IPS-NIHi7 (cell line): ENCODE measurements at regions not wholly inside any gene's neighbourhood (a gene's known extent, or its start where the extent isn't known, plus 50 kb on each side); places are given as distances from the start of the nearest gene placed in this dataset.

Experiments used
- DNase-seq: peaks from one replicate; pipeline ENCODE4 v3.0.0; 2012; ENCODE audit warnings: mixed read lengths; ENCODE audit errors: extremely low spot score

DNA sequence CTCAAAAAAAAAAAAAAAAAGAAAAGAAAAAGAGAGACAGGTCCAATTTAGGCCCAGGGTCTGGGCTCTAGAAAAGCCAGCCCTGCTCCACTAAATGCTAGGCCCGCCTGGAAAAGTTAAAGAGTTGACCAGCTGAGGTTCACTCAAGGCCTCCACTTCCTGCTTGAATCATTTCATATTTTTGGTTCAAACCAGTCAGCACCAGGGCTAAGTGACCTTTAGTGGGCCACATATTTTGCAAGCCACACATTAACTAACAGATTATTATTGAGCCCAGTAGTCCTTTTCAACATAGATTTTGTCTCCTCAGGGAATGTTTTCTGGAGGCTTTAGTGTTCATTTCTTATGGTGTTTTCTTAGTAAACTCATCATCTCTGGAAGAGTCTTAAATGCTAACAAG is 156.6 kb downstream of the TLR4 start:
- DNase-seq = no peak

DNA sequence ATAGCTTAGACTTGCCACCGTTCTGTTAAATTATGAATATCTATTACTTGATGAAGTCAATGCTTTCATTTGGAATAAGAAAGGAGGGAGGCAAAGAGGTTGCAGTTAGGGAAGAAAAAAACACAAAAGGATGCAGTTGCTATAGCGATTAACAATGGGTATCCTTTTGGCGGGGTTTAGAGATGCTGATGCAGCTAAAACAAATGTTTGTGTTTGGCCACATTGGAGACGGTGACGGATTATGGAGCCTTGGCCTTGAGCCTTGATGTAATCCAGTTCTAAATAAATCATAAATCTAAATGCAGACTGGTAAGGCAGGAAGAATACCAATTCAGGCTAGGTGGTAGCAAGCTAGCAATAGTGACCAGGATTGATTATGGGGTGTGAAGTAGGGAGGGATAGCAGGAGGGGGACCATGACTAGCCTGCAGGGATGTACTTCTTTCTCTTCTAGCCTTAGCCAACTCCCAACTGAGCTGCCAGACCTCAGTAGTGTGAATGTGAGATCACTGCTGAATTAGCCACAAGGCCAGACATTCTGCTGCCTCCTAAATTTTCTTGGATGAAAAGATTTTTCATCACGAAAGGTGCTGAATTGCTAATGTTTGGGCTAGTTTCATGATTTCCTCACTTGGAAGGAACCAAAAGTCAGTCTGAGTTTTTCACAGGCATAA is 160.3 kb downstream of the TLR4 start:
- no peak for DNase-seq

DNA sequence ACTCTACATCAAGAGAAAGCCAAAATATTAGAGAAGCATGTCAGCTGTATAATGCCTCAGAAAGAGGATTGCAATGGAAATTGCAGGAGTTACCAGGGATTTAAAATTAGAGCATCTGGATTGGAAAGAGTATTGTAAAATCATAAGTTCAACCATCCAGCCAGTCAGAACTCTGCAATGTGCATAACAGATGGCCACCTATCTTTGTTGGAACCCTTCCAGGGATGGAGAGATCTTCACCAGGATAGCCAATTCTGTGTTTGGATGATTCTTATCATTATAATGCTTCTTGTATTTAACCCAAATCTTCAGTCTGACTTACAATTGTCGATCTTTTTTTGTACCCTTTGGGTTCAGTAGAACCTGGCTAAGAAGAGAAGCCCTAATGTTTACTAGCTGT is 164.4 kb downstream of the TLR4 start:
- DNase-seq = no peak

DNA sequence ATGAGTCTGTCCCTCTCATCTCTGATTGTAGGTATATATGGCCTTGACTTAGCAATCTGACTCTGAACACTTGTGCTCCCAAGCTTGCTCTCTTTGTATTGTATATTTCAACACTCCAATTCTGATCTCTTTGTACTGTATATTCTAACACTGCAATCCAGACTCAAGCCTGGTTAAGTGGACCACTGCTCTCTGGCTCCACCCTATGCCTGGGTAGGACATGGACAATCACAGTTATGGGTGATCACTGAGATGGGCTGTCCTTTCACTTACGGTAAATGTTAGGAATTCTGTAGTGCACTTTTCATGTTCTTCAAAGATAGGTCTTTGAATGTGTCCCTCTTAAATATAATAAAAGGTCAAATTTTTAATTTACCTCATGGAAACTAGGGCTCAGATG is 165.1 kb downstream of the TLR4 start:
- no peak for DNase-seq

DNA sequence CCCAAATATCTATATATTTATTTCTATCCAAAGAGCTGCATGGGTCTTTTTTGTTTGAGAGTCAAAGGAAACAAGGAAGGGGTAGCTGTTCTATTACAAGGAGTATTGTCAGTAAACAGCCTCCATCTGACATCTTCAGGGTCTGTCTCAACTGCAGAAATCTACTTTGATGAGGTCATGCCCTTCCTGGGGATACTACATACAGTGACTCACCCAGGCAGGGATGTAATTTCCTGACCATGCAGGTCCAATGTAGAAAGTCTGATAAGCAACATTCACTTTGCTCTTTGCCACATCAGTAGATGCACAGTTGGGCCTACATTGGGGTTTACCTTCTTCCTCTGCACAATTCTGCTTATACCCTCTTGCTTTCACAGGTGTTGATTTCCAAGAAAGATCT is 165.5 kb downstream of the TLR4 start:
- DNase-seq = no peak

DNA sequence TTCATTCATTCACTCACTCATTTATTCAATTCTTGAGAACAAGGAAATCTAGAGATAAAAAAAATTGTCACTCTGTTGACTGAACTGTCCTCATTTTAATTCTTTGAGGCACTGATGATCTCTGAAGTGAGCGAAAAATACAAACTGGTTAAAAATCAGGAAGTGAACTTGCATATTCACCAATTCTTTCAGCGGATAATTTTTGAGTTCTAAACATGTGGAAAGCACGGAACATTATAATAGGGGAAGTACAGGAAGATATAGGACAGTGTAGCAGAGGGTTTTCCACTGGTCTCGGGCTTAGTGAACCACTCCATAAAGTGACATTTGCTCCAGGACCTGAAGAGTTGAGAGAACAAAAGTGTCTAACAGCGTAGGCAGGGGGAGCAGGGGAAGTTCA is 169.5 kb downstream of the TLR4 start:
- no peak for DNase-seq

DNA sequence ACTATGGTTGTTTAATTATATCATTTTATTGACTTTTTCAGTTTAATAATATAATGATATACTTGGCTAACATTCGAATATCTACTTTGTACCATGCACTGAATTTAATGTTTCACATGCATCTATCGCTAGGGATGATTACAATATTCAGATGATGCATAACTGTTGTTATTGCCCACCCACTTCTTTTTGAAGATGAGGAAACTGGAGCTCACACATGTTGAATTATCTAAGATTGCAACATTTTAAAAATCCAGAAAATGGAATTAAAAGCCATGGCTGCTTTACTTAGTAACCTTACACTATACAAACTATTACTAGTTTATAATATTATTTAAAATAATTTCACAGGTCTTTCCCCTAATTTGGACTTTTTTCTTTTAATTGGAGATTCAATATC is 171.7 kb downstream of the TLR4 start:
- no peak for DNase-seq

DNA sequence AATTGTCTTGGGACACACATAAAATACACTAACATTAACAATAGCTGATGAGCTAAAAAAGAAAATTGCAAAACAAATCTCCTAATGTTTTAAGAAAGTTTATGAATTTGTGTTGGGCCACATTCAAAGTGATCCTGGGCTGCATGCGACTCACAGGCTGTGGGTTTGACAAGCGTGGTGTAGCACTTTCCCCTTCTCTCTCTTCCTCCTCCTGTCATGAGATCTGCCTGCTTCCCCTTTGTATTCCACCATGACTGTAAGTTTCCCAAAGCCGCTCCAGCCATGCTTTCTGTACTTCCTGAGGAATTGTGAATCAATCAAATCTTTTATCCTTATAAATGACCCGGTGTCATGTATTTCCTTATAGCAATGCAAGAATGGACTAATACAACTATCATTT is 178.0 kb downstream of the TLR4 start:
- no peak for DNase-seq

DNA sequence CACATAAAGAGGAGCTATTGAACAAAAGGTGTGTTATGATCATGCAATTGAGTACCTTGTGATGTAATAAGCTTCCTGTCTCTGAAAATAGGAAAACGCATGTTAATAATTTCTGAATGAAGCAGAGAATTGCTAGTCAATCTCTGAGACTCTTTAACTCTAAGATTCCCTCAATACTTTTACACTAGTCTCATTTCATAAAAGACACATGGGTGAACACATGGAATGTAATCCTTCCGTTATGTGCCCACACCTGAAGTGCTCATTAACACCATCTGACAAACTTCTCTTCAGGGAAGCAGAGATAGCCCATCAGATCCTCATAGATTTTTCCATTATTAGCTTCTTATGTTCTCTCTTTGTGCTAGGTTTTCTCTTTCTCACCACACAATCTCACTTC is 182.4 kb downstream of the TLR4 start:
- DNase-seq = no peak

DNA sequence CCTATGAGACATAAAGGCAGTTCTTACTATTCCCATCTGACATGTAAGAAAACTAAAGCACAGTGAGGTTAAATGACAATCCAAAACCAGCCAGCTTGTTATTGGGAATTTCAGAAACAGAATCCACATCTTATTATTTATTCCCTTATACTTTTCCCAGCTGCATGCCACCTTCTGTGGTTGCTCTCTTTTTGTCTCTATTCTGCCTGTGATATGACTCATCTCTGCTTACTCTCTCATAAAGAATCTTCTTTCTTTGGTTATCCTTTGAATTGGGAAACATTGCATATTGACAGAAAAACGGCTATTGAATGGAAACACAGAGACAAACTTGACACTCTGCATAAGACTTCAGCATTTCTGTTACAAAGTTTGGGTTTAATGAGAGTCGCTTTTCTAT is 183.2 kb downstream of the TLR4 start:
- DNase-seq = no peak

DNA sequence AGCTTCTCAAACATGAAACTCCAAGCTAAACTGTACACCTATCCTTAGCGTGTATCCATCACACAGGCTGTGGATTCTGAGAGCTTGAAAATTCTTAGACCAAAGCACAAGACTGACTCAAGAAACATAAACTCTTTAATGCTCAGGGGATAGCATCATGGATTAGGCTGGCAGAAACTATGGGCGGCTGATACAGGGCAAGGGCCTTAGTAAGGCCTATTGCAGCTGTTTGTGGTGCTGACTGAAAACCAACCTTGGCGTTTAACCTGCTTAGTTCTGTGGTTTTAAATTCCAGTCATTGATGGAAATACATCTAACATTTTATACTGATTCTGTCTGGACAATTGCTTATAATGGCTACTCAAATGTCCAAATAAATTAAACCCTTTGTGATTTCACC is 183.7 kb downstream of the TLR4 start:
- no peak for DNase-seq

DNA sequence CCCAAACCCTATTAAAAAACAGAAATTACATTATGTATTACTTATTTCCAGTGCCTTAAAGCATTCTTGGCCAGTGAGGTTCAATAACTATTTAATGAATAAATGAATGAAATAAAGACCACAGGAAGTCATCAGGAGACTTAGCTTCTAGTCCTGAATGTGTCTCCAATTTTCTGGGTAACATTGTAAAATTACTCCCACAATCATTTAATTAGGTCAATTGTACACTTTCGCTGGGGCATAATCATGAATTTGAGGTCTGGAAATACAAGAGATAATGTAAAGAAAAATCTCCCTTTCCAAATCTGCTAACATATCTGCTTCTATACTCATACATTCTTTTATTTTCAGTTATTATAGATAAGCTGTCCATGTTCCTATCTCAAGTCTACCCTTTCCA is 199.2 kb downstream of the TLR4 start:
- DNase-seq = no peak

DNA sequence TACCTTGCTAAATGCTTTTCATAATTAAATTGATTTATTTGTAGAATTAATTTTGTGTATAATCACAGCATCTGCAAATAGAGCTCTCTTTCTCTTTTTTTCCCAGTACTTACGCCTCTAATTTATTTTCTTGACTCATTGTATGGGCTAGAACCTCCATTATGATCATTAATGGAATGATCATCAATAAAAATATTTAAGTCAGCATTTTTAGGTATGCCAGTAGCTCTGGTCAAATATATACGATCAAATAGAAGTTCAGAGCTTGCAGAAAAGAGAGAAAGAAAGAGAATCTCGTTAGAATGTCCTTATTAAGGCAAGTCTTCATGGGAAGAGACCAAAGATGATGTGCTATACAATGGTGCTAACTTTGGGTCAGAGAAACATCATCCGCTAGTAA is 202.6 kb downstream of the TLR4 start:
- no peak for DNase-seq

DNA sequence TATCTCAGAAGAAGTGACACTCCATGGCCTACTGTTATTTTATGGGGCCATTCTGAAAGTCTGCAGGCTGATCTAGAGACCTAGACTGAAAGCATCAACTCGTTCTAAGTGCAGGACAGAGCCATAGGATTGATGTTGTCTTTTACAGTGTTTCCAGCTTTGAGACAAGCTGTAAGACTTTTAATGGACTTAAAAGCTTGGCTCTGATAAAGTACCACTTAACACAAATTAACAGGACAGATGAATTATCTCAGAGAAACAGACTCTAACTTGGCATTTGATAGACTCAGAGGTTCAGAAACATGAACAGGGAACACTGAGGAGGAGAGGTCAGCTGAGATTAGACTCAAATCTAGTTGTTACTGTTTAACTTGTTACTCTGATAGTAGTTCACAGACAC is 203.2 kb downstream of the TLR4 start:
- no peak for DNase-seq

DNA sequence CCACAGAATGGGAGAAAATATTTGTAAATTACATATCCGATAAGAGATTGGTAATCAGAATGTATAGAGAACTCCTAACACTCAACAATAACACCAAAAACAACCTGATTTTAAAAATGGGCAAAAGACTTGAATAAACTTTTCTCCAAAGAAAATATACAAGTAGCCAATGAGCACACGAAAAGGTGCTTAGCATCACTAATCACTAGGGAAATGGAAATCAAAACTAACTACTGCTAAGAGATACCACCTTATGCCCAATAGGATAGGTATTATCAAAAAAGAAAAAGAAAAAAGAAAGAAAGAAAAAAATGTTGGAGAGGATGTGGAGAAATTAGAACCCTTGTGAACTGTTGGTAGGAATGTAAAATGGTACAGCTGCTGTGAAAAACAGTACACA is 212.1 kb downstream of the TLR4 start:
- DNase-seq = no peak

DNA sequence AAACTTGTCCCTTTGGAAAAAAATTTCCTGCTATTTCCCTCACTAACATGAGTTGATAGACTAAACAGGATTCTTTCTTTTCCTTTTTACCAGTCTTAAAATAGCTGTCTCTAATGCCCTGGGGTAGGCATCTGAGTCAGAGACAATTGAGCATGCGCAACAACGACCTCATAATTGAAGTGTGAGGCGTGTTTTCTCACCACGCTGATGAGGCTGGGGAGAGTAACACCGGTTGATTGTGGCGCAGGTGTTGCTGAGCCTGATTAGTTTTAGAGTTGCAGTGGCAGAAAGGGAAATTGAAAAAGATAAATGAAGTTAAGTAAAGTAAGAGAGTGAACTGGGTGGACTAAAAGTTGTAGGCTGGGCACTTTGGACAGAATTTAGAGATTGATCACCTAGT is 213.7 kb downstream of the TLR4 start:
- DNase-seq = no peak

DNA sequence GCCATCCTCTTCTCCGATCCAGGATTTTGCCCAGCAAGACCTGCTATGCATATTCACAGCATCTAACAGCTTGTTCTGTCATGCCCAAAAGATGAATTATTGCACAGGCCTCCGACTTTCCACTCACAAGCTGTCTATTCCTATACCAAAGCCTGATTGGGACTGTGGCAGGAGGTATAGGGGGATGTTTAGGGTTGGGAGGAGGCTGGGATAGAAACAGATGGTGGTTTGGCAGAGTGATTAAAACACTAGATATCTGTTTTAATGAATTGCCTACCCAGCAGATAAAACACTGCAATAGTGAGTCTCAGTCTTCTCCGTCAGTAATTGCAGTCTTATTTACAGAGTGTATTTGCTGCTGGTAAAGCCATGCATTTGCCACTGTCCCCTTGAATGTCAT is 215.3 kb downstream of the TLR4 start:
- no peak for DNase-seq

DNA sequence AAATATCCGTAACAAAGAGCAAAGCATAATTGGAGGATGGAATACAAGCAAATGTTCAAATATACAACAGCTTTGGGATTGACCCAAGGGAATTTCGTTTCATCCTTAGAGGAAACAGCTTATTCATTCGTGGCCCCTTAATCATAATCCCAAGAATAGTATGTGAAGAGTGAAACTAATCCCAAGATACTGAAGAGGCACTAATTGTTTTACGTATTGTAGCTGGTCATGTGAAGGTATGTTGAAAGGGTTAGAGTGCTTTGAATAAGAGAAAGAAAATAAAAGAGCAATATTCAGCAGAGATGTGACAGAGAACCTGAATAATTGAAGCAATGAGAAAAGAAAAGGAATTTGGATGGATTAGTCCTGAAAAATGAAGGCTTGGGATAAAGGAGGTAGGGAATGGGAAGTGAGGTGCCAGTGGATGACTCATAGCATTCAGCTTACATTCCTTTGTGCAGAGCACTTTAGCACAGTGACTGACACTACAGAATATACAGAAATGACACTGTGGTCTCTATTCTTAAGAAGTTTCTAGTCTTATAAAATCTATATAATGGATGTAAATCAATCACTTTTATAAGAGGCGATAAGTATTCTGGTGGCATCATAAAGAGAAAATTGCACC is 221.9 kb downstream of the TLR4 start:
- no peak for DNase-seq

DNA sequence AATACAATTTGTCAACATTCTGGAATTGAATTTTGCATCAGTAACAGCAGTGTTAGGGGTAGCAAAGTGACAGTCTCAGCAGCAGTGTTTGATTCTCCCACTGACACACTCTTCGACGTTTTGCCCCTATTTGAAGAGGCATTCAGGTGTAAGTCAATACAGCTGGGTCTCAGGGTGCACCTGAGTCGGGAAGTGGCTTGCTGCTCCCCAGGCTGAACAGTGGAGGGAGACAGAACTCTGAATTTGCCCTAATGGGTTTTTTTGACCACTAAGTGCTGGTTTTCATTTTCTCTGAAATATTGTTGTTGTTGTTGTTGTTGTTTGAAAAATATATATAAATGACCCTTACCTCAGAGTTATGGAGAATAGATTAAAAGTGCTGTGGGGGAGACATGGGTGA is 223.2 kb downstream of the TLR4 start:
- DNase-seq = peak; percentile 56

DNA sequence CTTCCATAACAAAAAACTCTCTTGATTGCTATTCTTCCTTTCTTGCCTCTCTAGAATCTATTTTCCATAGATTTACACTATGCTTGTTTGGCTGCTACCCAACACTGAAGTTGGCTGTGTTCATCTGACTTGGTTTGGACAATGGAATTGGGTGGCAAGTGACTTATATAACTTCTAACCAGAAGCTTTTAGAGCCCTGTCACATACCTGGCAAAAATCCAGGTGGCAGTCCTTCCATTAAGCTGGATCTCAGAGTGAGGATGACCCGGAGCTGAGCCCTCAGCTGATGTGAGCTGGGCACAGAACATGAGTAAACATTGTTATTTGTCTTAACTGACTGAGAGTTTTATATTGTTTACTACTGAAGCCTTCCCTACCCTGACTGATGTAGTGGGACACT is 225.7 kb downstream of the TLR4 start:
- no peak for DNase-seq

DNA sequence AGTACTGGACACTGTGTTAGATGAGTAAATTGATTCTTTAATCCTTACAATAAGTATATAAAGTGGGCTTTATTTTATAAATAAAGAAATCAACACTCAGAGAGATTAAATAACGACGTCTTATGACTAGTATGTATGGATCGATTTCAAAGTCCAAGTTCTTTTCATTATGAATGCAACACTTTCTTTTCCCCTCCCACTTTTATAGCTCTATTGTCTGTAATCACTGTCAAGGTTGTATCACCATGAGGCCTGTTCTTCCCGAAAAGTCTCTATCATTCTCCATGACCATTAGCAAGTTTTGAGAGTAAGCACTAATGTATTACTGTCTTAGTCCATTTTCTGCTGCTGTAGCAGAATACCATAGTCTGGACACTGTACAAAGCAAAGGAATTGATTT is 228.4 kb downstream of the TLR4 start:
- no peak for DNase-seq

DNA sequence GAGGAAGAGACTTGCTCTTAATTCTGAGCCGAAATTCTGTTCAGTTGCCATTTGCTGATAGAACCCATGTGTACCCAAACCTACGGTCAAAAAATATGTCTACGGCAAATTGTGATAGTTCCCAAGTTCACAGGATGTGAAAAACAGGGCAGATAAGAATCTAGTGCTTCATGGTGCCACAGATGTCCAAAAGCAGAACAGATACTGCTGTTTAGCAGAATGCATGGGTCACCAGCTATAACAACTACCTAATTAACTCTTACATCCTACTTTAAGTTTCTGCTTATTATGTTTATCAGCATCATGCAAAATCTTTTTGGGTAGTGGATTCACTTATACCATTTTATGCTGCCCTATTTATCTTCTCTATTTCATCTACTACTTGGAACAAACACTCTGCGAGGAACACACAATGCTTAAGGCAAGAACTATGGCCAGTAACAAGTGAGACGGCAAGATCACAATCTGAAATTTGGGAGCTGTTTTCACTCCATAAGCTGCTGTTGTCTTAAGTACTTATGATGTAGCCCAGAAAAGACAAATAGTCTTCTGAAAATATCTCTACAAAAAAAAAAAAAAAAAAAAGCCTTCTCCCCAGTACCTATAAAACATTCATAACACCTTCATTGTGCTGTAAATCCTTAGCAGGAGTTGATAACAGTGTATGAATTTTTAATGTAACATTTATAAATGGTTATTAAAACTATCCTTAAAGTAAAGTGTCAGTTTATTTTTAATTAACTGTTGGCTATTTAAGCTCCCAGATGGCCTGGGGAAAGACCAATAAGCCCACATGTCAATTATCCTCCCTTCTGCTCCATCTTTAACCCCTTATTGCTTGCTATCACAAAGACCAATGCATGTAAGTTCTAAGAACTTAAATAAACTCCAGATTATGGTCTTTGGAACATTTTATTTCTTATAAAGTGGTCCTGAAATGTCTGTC is 232.3 kb downstream of the TLR4 start:
- DNase-seq = no peak

DNA sequence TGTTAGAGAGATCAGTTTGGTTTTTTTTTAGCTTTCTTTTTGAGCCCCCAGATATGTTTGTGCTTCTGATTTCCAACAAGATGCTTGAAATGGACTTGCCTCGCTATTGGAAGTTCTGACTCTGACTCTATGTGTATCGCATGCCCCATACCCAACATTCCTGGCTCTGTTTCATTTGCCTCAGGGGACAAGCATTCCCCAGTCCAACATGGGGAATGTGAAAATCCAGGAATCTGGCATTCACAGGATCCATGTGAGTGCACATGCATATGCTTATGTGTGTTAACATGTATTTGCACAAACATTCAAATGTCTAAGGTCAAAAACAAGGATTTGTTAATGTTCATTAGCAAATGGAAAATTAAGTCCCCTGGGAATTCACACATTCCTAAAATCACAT is 233.9 kb downstream of the TLR4 start:
- no peak for DNase-seq
